HG02973 (cell line): ENCODE measurements at regions not wholly inside any gene's neighbourhood (a gene's known extent, or its start where the extent isn't known, plus 50 kb on each side); places are given as distances from the start of the nearest gene placed in this dataset.
"Not testable (repeated sequence)": the region's sequence is repeated elsewhere in the genome, so short reads cannot be mapped to it uniquely, and the experiment has no call there.

ENCODE experiments used
- ATAC-seq: cut with Tn5 transposase; IDR thresholded peaks from one replicate; pipeline ENCODE4 v1.9.1; 2021; ENCODE audit warnings: moderate library complexity; ENCODE audit not compliant: unreplicated experiment

DNA sequence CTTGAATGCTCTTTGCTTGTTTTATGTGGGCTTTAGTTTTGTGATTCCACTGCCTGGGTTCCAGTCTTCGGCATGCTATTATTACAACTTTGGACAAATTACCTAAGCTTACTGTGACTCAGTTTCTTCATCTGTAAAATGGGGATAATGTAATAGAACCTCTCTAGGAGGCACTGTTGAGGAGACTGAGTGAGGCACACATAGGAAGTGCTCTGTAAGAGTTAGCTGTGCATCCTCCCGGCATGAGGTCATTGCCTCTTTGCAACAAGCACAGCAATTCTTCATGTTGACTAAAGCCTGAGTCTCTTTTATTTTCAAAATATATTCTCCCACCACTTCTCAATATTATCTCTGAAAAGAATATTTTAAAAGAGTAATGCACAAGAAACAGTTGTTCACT is 227.4 kb downstream of the DLEU7 start:
- no peak for ATAC-seq

DNA sequence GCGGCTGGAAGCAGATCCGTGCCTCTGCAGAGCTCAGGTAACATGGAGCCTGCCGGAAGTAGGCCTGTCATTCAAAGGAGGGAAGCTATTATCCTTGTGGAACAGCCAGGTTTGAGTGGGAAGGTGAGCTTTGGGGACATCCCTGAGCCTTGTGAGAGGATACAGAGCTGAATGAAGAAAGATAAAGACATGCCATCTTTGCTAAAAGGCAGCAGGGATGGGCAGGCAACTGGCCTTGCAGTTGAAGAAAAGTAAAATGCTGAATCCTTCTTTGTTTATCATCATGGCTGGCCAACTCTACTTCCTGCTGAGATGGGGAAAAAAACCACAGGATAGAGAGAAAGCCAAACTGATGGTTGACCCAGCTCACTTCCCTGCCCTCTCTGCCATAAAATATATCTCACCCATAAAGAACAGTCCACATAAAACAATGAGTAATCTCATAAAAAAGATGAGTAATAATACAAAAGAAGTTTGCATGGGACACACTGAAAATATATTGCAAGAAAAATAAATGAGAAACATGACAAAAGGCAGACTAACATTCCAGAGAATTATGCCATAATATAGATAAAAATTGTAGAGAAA is 226.3 kb downstream of the DLEU7 start:
- no peak for ATAC-seq

DNA sequence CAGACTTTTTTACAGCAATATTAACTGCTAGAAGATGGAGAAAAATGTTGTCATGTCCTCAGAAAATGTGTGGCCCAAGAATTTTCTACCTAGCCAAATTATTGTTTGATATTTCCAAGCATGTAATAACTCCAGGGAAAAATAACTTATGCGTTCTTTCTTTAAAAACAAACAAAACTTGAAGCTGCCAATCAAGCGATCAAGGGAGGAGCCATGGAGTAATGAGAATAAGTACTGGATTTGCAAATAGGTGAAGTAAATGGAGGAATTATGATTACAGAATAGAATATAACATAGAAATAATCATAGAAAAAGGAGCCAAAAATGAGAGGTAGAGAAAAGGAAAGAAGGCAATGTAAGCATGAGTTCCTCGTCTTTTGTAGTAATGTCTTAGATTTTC is 225.3 kb downstream of the DLEU7 start:
- ATAC-seq: no peak

DNA sequence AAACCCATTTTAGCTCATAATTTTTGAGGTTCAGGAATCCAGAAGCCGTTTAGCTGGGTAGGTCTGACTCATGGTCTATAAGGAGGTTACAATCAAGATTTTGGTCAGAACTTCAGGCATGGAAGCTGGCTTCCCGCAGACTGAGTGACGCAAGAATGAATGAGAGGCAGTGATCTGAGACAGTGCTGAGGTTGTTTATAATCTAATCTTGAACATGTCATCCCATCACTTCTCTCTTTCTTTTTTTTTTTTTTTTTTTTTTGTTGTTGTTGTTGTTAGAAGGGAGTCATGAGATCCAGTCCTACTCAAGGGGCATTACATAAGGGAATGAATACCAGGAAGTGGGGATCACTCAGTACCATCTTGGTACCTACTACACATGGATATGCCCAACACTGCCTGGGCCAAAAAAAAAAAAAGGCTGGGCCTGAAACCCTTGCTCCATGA is 217.4 kb downstream of the DLEU7 start:
- ATAC-seq: no peak

DNA sequence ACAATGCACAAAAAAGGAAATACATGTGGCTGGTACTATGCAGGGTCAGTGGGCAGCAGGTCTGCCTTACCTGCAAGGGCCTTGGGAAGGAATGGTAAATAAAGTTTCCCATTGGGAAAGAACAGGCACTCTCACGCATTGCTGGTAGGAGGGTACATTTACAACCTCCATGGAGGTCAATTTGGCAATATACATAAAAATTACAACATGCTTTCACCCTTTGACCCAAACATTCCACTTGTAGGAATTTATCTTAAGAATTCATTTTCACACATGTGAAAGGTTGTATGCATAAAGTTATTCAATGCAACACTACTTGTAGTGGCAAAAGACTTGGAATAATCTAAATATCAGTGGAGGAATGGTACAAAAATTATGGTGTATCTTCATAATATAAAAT is 216.4 kb downstream of the DLEU7 start:
- ATAC-seq: no peak

DNA sequence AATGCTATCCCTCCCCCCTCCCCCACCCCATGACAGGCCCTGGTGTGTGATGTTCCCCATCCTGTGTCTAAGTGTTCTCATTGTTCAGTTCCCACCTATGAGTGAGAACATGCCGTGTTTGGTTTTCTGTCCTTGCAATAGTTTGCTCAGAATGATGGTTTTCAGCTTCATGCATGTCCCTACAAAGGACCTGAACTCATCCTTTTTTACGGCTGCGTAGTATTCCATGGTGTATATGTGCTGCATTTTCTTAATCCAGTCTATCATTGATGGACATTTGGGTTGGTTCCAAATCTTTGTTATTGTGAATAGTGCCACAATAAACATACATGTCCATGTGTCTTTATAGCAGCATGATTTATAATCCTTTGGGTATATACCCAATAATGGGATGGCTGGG is 215.0 kb downstream of the DLEU7 start:
- not testable (repeated sequence) for ATAC-seq

DNA sequence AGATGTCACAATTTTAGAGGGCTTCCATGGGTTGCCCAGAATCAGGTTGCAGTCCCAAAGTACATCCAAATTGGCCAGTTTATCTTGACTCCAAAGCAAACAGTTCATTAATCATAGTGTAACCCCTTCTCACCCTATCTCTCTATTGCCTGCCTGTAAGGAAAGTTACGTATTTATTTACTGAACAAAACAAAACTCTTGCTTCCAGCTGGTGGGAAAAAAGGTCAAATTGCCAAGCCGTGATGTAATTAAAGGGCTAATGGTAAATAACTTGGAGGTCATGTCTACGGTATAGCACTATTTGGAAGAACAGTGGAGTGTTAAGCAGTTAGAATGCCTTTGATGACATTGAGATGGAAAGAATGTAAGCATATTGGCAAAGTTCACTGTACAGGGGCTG is 214.0 kb downstream of the DLEU7 start:
- ATAC-seq: no peak

DNA sequence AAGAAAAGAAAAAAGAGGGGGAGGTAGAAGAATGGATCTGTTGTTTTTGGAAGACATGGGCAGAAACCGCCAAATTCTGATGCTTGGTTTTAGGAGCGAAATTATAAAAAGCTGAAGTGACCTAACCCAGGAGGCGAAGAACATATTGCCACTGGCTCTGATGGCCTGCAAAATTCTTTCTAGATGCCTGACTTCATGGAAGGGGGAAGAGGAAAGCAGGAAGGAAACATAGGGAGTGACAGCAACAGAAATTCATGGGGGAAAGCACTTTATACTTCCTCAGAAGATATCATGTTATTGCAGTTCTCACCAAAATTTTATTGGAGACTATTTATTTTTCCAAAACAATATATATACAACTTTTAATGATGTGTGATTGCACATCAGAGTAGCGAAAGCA is 213.5 kb downstream of the DLEU7 start:
- no peak for ATAC-seq

DNA sequence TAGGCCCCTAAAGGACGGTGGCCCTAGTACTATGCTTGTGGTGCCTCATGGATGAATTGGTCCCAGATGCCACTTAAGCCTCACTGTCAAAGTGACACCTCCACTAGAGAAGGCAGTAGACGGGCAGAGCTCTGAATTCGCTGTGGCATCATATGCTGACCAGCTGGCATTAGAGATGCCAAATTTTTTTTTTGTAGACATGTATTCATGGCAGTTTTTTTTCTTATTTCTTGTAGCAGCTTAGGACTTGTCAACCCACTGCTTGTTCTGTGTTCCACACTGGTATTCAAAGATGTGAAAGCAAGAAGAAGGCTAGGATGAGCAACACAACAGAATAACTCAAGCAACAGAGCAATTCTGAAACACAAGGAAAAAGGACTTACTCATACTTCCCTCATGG is 212.5 kb downstream of the DLEU7 start:
- no peak for ATAC-seq

DNA sequence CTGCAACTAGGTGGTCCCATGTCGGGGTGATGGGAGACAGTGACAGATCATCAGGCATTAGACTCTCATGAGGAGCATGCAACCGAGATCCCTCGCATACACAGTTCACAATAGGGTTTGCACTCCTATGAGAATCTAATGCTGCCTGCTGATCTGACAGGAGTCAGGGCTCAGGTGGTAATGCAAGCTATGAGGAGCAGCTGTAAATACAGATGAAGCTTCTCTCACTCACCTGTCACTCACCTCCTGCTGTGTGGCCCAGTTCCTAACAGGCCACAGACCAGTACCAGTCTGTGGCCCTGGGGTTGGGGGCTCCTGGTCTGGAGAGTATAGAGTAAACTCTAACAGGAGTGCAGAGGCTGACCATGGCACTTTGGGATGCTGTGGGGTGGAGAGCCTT is 209.2 kb downstream of the DLEU7 start:
- no peak for ATAC-seq

DNA sequence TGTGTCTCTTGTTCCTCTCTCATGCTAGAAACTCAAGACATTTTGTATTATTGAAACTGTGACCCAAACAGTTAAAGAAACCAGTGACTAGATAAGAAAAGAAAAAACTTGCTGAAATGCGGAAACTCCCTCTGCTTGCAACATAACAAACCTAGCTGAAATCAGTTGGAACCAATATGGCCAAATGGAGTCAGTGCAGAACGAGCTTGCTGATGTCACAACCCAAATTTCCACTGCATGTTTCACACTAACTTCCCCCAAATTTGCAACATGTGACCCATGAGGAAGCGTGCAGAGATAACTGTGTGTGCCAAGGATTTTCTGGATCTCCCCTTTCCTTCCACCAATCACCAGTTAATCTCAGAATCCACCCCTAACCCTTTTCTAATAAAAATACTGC is 208.0 kb downstream of the DLEU7 start:
- peak; percentile 73 for ATAC-seq

DNA sequence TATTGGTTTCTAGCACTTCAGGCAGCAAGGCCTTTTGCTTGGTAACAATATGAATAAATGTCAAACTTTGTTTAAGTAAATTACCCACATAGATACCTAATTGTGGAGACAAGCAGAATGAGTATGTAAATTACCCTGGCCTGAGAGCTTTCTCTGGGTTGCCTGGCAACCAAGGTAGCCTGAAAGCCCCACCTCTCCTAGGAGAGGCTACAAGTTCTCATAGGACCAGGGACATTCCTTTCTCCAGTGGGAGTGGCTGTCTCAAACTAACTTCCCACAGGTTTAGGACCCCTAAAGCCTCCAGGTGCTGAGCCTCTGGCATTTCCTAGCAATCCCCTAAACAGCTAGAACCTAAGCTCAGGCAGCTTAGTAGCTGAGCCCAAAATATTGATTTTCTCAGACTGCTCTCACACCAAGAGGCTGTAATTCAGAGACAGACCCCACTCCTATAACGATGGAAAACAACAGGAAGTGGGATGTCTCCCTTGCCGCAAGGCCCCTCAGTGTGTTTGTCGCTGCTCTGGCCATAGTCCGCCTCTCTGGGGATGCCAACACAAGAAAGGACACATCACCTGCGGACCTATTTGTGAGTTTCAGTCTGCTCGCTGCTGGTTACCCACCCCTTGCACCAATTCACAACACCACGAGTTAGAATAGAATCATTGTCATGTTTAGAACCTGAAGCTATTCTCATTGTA is 207.3 kb downstream of the DLEU7 start:
- peak; percentile 85 for ATAC-seq

DNA sequence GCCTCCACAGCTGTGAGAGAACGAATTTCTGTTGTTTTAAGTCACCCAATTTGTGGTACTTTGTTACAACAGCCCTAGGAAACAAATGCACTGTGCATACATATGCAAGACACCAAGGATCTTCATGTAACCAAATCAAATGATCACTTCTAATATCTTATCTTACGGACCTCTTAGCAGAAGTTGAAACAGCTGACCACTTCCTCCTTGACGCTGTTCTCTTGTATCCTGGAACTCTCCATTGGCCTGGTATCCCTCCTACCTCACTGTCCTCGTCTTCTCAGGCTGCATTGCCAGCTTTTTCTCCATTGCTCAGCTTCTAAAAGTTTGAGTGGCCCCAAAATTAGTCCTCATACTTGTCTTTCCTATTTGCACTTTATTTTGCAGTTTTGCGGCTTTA is 200.4 kb downstream of the DLEU7 start:
- no peak for ATAC-seq

DNA sequence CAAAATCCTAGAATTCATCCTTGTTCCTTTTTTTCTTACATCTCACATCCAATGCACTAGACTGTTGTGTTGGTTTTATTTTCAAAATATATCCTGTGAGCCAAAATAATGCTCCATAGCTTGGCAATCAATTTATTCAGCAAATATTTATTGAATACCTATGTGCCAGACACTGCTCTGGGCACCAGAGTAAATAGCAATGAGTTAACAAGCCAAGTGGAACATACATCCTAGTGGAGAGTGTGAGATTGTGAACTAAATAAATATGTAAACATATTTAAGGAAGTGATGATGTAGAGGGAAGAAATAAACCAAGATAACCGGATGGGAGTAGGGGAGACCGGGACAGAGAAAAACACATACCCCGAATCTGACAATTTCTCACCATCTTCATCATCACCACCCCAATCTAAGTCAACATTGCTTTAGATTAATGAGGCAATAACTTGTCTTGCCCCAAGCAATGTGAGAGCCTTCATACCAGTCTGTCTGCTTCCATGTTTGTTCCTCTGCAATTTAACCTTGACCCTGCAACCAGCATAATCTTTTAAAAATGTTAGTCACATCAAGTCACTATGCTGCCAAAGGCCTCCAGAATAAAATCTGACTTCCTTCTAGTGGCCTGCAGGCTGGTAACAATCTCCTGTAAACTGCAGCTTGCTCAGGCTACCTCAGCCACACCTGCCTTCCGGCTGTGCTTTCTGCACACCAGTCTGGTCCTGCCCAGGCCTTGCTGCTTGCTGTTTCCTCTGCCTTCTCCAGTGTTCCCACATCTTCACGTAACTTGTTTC is 199.2 kb downstream of the DLEU7 start:
- no peak for ATAC-seq

DNA sequence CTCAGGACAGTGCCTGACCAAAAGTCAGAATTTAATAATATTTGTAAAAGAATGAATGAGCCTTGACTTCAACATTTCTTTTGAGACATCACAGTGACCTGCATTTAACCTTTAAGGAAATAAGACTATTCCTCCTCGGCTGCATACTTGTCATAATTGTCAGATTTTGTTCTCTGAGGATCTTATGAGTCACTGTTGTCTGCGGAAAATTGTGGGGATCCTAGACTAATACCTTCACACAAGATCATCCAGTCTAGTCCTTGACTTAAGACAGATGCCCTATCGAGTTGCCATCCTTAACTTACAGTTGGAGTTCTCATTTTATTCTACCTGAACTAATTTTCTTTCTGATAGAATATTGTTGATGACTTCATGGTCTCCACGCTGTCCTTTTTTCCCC is 198.4 kb downstream of the DLEU7 start:
- no peak for ATAC-seq

DNA sequence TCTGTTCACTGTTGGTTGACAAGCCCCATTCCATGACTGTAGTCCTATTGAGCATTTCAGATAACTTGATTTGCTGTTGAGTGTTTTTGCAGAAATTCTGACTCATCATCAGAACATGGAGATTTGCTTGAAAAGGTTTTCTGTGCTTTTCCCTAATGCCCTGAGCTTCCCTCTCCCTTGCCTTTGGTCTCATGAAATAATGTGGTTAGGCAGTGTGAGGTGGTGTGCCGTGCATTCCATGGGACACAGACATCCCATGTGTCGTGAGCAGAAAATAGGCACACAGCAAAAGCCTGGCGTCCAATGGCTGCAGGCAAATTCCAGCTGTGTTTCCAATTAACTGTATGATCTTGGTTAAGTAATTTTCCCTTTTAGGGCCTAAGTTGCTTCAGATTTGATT is 197.4 kb downstream of the DLEU7 start:
- ATAC-seq: no peak

DNA sequence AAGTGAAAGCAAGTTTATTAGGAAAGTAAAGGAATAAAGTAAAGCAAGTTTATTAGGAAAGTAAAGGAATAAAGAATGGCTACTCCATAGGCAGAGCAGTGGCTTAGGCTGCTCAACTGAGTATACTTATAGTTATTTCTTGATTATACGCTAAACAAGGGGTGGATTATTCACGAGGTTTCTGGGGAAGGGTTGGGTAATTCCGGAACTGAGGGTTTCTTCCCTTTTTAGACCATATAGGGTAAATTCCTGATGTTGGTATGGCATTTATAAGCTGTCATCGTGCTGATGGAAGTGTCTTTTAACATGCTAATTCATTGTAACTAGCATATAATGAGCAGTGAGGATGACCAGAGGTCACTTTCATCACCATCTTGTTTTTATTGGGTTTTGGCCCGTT is 194.3 kb downstream of the DLEU7 start:
- no peak for ATAC-seq

DNA sequence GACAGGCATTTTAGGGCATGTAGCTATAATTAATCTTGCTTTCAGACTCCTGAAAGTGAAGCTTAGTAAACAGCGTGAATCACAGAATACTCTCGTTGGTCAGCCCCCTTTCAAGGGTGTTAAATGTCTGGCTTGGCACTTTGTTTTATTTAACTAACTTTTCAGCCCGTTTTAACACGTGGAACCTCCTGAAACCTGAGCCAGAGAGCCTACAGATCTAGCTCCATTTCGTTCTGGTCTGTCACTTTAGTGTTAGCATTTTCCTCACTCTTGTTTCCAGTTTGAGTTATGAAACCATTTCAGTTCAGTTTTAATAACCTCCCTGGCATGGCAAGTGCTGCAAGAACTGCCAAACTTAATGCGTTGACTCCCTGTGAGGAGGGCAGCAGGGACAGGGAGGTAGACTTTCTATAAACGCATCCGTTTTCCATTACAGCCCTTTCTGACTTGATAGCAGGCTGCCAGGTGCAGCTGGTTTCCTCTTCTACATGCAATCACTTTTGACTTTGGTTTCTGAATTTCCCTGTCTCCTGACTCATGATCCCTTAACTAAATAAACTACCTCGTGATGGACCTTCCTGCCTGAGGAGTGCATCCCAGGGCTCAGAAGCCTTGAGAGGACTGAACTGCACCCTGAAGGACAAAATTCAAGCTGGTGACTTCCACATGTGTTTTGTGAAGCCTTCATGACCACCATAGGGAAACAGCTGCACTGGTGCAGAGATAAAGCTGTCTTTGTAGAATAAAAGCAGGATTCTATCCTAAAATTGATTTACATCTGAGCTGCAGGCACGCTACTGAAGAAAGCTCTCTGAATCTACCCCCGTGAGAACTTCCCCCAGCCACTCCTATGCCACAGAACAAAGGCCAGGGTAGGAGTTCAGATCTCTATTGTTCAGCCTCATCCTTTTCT is 192.6 kb downstream of the DLEU7 start:
- no peak for ATAC-seq

DNA sequence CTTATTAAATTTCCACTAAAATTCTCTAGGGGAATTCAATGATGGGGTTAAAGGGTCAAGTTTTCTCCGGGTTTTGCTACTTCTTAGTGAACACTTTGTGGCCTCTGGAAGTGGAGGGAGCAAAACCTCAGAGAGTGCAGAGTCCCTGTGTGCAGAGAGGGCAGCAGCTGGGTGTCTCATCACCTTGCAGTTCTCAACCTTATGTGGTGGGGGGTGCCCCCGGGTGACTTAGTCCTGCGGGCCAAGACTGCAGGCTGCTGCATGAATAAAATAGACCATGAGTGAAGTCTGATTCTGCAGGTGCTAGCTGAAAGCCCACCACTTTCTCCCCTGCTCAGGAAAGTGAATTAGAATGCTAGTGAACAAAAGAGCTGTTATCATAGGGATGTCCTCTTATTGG is 191.6 kb downstream of the DLEU7 start:
- no peak for ATAC-seq

DNA sequence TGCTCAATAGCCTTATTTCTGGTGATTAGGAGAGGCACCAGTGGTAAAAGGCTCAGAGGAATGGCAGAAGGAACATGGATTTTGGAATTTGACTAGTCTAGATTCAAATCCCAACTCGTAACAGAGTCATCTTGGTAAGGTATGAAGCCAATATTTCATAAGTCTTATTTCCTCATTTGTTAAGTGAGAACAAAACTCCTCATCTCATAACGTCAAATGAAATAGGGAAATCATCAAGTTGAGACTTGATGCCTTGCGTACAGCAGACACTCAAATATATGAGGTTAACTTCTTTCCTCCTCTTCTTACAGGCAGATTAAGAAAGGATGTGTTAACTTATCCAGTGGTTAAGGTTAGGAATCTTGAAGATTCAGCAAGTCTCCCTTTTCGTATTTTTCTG is 189.2 kb downstream of the DLEU7 start:
- ATAC-seq: no peak

DNA sequence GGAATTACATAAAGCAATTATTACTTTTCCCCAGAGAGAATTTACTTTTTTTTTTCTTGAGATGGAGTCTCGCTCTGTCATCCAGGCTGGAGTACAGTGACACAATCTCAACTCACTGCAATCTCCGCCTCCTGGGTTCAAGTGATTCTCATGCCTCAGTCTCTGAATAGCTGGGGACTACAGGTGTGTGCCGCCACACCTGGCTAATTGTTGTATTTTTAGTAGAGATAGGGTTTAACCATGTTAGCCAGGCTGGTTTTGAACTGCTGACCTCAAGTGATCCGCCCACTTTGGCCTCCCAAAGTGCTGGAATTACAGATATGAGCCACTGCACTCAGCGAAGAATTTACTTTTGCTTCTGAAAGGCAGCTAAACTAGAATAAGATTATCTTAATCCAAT is 181.6 kb downstream of the DLEU7 start:
- ATAC-seq: not testable (repeated sequence)
